Suprapubic skin (tissue), 4 donors: ENCODE measurements at regions not wholly inside any gene's neighbourhood (a gene's known extent, or its start where the extent isn't known, plus 50 kb on each side); places are given as distances from the start of the nearest gene placed in this dataset.

Source experiments
- CTCF ChIP-seq, 2 donors: fragments of 200-600 bp in 1 of 2; fragments of 450-650 bp in 1 of 2; sonication (generic) in 1 of 2; IDR thresholded peaks; one replicate each; pipeline ENCODE4 v1.5.1; 2016 to 2019; ENCODE audit warnings: antibody characterized with exemption in 2 of 2, mild to moderate bottlenecking in 1 of 2, moderate library complexity in 1 of 2
- EP300 ChIP-seq: sonication (generic); formaldehyde crosslinking; IDR thresholded peaks from one replicate; pipeline ENCODE4 v1.6.1; 2017; ENCODE audit warnings: antibody characterized with exemption
- POLR2A ChIP-seq, 2 donors: fragments of 450-650 bp; IDR thresholded peaks; one replicate each; pipeline ENCODE4 v1.6.1; 2017; ENCODE audit warnings: antibody characterized with exemption in 2 of 2, mild to moderate bottlenecking in 2 of 2, moderate library complexity in 2 of 2
- POLR2AphosphoS5 ChIP-seq, 3 donors: sonication (generic); formaldehyde crosslinking; IDR thresholded peaks; one replicate each; pipeline ENCODE4 v1.6.1; 2017; ENCODE audit warnings: antibody characterized with exemption in 3 of 3

GRCh38 chr16:86982912-86983311 lies 334.3 kb downstream of the C16orf95 start:
- TF ChIP-seq CTCF (IDR thresholded peaks at IDR 0.05): no peak
- TF ChIP-seq EP300: no peak
- TF ChIP-seq POLR2A (IDR thresholded peaks at IDR 0.05): no peak
- no peak for TF ChIP-seq POLR2AphosphoS5 (IDR thresholded peaks at IDR 0.05)
